NCI-H82 (cell line): ENCODE measurements at regions not wholly inside any gene's neighbourhood (a gene's known extent, or its start where the extent isn't known, plus 50 kb on each side); places are given as distances from the start of the nearest gene placed in this dataset.
"Not testable (repeated sequence)": the region's sequence is repeated elsewhere in the genome, so short reads cannot be mapped to it uniquely, and the experiment has no call there.

Experiments used
- DNase-seq: peaks from one replicate; lab custom pipeline; 2025; lab: John Stamatoyannopoulos, UW

DNA sequence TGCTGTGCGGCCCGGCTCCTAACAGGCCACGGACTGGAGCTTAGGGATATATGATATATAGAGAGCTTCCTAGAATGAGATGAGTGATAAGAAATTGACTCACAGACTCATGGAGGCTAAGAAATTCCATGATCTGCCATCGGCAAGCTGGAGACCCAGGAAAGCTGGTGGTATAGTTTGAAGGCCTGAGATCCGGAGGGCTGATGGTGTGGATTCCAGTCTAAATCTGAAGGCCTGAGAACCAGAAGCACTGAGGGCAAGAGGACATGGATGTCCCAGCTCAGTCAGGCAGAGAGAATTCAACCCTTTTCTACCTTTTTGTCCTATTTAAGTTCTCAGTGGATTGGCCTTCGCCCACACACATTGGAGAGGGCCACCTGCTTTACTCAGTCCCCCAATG is 564.8 kb downstream of the TBC1D22A start:
- DNase-seq, result no peak

DNA sequence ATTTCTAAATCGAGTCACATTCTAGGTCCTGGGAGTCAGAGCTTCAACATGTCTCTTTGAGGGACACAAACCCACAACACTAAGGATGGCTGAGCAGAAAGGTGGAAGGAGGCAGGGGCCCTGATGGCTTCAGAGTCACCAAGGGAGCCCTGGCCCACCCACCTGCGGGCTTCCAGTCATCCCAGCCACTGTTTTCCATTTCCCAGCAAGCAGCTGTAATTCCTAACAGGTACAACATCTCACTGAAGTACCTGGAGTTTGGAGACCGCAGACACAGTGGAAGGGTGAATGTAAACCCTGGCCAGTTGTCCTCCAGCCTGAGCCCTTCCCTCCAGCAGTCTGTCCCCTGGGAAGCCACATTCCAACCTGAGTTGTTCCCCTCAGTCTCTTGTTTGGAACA is 562.8 kb downstream of the TBC1D22A start:
- DNase-seq, result no peak

DNA sequence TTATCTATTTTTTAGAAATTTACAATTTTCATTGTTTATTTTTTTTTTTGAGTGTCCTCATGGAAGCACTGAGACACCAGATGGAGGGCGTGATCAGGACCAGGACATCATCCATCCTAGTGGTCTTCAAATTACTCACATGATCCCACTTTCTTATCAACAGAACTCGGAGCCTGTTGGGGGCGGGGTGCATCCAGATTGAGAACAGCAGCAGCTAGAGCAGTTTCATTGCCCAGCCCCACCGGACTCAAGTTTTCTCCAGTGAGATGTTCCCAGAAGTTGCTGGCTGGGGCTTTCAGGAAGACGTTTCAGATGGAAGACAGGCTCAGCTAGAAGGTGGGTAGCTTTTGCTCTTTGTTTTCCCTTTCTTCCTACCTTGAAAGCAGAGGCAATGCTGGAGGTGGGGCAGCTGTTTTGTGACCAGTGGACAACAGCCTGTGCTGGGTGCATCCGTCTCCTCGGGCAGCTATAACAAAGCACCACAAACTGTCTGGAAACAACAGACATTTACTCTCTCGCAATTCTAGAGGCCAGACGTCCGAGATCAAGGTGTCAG is 562.1 kb downstream of the TBC1D22A start:
- no peak for DNase-seq

DNA sequence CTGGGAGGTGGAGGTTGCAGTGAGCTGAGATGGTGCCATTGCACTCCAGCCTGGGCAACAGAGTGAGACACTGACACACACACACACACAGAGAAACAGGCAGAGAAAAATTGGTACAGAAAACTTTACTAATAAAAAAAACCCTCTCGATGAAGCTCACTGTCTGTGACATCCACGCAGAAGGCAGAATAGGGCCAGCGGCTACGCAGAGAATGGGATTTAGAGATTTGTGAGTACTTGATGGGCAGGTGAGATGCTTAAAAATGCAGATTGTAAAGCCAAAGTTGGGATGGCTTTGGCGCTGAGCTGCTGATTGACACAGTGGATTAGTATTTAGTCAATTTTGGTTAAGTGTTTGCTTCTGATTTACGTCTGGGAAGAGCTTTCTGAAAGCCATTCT is 561.1 kb downstream of the TBC1D22A start:
- no peak for DNase-seq

DNA sequence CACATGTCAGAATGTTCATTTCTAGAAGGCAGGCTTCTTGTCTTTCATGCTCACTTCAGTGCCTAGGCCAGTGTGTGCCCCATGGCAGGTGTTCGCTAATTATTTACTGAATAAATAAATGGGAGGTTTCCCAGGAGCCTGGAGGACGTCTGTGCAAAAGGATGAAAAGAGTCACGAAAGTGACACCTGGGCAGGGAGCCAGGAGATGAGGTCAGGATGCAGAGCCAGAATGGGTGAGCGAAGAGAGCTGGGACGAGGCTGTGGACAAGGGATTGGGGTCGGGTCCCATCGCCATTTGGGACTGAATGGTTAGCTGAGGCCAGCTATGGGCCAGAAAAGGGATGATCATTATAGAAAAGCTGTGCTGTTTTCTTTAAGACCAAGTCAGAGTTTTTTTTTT is 560.4 kb downstream of the TBC1D22A start:
- no peak for DNase-seq

DNA sequence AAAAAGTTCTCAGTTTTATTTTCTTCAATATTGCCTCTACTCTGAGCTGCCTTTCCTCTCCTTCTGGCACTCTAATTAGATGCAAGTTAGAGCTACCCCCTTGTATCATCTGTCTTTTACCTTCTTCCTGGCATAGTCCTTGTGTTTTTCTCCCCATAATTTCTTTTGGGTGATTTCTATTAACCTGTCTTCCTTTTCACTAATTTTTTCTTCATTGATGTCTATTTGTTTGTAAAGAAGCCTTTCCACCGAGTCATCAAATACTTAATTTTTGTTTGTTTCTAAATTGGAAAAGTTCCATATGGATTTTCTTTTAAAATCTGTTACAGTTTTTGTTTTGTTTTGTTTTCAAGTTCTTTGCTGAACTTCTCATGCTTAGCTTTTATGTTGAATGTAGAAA is 558.1 kb downstream of the TBC1D22A start:
- DNase-seq, result no peak

DNA sequence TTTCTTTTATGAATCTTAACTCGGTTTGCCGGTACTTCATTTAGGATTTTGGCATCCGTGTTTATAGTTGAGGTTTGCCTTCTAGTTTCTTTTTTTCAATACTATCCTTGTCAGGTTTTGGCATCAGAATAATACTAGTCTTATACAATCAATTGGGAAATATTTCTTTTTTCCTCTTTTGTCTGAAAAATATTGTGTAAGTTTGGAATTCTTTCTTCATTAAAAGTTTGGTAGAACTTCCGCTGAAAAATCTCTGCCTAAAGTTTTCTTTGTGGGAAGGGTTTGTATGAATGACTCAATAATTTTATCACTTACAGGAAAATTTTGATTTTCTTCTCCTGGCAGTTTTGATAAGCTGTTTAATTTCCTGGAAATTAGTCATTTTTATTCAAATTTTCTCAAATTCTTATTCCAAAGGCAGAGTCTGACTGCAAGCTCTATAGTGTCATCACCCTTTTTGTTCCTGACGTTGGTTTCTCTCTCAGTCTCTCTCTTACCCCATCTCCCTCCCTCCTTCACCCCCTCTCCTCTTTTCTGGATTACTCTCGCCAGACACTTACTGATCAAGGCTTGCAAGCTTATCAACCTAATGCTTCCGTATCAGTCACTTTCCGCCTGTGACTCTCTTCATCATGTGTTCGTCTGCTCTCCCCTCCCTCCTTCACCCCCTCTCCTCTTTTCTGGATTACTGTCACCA is 555.7 kb downstream of the TBC1D22A start:
- peak; percentile 26 for DNase-seq

DNA sequence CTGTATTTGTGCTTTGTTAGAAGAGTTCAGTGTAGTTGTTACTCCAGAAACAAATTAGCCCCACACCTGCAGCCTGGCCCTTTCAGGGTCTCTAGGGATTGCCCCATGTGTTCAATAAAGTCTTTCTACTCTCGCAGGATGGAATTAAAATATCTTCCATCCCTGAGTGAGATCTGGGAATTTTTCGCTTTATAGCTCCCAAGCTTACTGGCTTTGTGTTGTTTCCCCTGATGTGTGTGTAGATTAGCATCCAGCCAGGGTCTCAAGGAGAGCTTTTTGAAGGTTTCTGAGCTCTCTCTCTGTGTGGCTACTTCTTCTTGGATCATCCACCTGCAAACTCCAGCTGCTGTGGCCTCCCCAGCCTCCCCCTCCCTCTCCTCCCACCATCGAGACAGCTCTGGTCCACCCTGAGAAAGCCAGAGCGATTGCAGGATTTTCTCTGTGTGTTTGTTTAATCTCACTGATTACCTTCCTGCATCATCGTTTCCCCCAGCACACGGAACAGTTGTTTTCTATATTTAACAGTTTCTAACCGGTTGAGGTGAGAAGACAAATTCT is 553.5 kb downstream of the TBC1D22A start:
- DNase-seq, result no peak

DNA sequence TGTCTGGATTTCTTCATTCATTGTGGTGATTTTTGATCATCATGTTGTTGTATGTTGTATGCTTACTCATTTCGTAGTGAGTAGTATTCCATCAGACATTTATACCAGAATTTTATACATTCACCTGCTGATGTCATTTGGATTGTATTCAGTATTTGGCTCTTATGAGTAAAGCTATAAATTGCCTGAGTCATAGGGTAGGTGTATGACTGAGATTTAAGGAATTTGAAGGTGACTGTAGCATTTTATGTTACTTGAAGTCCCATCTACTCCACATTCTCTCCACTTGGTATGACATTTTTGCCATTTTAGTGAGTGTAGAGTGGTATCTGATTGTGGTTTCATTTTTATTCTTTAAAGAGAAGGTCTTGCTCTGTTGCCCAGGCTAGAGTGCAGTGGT is 548.2 kb downstream of the TBC1D22A start:
- no peak for DNase-seq

DNA sequence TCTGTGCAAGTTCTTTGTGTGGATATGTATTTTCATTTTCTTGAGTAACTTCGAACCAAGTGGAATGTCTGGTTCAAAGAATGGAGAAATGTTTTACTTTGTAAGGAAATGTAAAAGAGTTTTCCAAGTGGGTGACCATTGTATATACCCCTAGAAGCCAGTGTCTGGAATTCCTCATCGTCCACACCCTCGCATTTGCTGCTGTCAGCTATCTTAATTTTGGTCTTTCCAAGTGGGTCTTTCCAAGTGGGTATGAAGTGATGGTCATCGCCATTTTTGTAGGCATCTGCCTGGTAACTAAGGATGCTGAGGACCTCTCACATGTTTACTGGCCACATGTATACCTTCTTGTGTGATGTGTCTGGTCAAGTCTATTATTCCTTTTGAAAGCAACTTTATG is 547.5 kb downstream of the TBC1D22A start:
- DNase-seq, result no peak

DNA sequence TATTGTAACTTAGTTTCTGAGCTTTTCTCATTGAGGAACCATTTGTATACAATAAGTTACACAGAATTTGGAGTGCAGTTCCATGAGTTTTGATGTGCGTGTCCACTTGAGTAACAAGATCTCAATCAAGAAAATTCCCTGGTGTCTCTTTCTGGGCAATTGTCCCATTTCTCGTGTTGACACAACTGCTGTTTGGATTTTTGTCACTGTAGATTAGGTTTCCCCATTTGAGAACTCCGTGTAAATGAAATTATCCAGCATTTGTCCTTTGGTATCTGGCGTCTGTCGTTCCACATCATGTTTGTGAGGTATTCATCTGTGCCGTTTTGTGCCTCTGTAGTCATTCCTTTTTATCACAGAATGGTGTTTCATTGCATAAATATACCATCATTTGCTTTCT is 547.0 kb downstream of the TBC1D22A start:
- DNase-seq, result no peak

DNA sequence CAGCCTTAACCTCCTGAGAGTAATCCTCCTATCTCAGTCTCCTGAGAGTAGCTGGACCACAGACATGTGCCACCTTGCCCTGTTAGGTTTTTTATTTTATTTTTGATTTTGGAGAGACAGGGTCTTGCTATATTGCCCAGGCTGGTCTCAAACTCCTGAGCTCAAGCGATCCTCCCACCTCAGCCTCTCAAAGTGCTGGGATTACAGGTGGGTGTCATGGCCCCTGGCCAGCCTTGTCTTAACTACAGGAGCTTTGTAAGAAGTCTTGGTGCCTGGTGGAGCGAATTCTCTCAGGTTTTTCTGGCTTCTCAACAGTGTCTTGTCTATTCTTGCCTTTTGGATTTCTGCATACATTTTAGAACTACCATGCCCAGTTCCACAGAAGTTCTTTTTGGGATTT is 546.4 kb downstream of the TBC1D22A start:
- DNase-seq, result no peak

DNA sequence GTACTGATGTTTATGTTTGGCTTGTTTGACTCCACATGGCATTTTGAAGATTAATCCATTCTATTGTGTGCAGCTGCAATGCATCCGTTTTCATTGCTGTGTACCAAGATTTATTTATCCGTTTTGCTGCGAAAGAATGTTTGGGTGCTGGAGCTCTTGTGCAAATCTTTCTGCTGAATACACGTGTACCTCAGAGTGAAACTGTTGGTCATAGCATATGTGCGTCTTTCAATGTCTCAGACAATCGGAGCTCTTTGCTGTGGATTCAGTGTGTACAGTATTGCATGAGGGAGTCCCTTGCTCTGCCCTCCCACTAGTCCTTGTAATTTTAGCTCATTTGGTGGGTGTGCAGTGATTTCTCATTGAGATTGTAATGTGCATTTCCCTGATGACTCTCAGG is 545.4 kb downstream of the TBC1D22A start:
- DNase-seq, result no peak

DNA sequence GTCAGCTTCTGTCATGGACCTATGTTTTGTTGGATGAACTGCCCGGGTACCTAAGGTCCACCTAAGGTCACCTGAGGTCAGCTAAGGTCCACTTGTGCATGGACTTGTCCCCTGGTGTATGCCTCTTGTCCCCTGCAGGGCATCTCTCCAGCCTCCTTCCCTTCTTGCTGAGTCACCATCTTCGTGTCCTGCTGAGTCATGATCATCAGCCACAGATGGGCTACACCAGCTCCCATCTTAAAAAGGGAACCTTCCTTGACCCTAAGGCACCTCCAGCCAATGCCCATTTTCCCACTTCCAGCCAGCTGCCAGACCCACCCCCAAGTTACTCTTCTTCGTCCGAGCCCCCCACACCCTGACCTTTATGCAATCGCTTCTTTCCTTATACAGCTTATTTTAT is 544.9 kb downstream of the TBC1D22A start:
- DNase-seq, result no peak

DNA sequence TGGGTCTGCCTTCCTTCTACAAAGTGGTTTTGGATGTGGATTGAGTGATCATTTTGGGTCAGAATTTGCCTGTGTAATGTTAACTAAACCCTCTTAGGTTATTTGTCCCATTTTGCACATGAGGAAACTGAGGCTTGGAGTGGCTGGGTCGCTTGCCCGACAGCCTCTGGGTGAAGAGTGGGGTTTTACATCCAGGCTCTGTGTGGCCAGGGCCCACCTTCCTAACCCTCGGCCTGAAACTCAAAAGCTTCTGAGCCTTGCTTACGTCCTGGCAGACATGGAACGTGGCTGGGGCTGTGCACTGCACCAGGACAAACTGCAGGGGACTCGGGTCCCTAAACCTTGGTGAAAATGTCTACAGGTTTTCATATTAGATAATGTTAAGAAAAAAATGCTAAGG is 542.4 kb downstream of the TBC1D22A start:
- DNase-seq, result no peak

DNA sequence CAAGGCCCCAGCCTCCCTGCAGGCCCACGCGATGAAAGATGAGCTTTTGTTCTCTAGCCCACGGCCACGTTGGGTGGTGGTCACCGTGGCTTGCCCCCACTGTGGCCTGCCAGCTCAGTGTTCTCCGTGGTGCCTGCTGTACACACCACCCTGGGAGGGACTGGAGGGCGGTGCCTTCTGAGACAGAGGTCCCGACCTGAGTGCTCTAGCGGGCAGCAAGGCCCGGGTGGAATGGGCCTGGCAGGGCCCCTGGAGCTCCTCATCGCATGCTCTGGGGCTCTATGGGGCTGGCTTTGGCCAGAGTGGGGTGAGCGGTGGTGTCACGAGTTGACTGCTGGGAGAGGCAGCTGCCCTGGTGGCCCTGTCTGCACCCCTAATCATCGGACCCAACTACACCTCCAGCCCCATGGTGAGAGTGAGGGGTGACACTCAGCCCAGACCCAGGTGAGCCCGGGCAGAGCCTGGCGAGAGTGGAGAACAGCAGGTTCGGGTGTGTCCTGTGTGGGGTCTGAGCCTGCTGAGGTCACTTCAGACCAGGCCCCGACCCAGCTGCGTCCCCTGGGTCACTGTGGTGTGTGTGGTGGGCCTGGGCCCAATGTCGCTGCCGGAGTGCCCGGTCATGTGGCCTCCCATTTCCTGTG is 541.9 kb downstream of the TBC1D22A start:
- DNase-seq, result no peak

DNA sequence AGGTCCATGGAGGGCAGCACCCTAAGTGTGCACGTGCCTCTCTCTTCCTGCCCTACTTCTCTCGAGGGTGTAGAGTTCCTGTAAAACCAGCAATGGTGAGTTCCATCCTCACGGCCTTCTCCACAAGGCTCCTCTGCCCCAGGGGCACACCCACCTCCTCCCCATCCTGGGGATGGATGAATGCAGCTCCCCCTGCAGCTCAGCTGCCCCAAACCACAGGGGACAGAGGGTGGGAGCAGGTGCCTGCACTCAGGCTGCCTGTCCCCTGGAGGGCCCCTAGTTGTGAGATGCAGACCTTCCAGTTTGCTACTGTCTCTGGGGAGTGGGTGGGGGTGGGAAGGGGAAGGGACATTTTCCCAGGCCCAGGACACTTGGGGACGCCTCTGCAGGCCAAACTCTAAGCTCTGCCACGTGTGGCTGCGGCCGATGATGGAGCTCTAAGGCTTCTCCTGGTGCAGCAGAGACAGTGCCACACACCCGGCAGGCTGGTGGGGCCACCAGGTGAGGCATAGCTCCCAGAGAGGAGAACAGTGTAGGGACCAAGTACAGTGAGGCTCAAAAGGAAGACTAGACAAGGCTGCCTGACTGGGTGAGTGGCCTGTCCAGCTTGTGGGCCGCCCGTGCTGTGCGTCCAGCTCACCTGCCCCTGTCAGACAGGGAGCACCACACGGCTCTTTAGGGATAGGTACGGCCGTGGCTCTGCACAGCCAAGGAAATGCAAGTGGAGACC is 540.9 kb downstream of the TBC1D22A start:
- no peak for DNase-seq

DNA sequence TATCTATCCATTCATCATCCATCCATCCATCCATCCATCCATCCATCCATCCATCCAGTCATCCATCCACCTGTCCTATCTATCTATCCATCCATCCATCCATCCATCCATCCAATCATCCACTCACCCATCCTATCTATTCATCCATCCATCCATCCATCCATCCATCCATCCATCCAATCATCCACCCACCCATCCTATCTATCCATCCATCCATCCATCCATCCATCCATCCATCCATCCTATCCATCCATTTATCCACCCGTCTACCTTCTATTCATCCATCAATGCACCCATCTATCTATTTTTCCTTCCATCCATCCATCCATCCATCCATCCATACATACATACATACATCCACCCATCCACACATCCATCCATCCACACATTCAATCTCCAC is 540.1 kb downstream of the TBC1D22A start:
- not testable (repeated sequence) for DNase-seq

DNA sequence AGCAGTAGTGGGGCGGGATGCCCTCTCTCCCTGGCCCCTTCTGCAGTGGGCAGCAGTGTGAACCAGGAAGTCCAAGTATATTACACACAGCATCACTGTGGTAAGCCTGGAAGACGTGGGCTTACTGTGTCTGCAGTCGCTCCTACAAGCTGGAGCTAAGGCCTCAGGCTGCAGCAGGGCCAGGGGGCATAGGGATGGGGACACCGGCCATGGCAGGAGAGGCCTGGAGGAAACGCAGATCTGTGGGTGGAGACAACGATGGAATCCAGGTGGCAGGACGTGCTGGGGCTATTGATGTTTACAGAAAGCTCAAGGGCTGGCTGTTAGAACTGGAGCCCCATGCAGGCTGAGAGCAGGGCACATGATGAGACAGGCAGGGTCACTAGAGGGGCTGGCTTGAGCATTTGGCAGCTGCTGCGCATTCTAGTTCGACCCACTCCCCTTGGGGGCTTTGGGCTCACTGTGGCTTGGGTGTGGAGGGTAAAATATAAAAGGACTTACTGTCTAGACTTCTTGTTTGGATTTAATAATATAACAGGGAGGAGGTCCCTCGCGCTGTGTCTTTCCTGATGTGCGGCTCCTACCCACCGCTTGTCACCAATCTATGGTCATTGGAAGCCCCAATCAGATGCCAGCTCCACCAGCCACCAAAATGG is 539.5 kb downstream of the TBC1D22A start:
- no peak for DNase-seq

DNA sequence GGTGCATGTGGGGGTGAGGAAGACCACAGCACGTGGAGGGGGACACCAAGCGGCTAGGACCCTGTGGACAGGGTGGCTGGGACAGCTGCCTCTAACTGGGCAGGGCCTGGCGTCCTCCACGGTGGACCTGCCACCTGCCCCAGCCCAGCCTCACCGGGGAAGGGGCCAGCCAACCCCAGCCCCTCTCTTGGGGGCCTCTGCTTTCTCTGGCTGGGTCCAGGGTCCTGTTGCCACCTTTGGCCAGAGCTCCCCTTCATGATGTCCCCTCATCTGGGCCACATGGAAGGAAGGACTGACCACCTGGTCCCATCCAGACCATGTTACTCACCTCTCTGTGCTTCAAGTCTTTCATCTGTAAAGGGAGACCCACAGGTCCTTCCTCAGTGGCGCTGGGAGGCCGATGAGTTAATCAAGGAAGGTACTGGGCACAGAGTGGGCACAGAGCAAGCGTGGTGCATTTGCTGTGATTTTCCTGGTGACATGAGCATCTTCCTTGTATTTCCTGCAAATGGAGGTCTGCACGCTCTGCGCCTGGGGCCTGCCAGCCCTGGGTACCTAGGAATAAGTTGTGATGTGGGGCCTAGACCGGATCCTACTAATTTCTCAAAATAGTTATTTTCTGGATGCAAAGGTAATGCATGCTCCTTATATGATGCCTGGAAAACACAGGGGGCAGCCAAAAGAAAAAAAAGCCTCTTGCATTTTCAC is 538.4 kb downstream of the TBC1D22A start:
- DNase-seq, result no peak

DNA sequence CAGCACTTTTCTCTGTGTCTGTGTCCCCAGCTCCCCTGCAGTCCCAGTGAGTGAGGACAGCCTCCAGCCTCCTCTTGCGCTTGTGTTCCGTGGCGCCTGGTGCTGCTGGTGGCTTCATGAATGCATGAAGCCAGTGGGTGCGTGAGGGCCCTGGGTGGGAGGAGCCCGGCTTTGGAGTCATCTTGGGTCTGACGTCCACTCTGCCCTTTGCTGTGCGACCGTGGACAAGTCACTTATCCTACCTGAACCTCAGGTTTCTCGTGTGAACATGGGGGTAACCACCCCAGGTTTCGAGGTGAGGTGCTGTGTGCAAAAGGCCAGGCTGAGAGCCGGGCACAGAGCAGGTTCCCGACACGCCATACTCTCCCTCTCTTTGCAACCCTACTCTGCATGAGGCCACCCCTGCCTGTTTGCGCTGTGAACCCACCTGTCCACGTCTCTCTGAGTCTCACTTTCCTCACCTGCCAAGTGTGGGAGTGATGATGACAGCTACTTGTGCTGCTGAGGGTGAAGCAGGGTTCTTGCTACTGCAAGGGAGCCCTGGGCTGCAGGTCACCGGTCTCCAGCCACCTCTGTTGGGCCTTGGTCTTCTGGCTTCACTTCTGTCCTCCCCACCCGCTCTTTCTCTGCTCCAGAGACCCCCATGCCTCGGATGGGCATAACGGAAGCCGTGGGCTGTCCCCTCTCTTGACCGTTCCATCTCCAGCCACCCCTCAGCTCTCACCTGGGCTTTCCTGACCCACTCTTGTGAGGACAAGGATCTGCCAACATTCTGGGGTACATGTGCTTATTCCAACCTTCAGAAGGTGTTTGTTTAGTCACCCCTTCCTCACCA is 537.6 kb downstream of the TBC1D22A start:
- DNase-seq, result no peak
